Neutrophil (primary cell): ENCODE measurements at regions not wholly inside any gene's neighbourhood (a gene's known extent, or its start where the extent isn't known, plus 50 kb on each side); places are given as distances from the start of the nearest gene placed in this dataset.

Experiments
- H3K27ac ChIP-seq: fragments of 200-600 bp; sonication (generic); 2 replicates; pipeline ENCODE4 v1.5.1; 2016; ENCODE audit warnings: mild to moderate bottlenecking, moderate library complexity
- H3K27me3 ChIP-seq: fragments of 200-600 bp; sonication (generic); 2 replicates; pipeline ENCODE4 v1.6.0; 2016; ENCODE audit warnings: mild to moderate bottlenecking
- H3K36me3 ChIP-seq: fragments of 200-600 bp; sonication (generic); 2 replicates; pipeline ENCODE4 v1.5.1; 2017
- H3K4me1 ChIP-seq, 2 experiments: fragments of 200-600 bp in 1 of 2; sonication (generic) in 1 of 2; 1 replicate in 1 of 2; 2 replicates in 1 of 2; pipeline versions ENCODE4 v1.5.1 to v1.6.1; 2013 to 2016; ENCODE audit warnings: low read depth in 1 of 2, low read length in 1 of 2, mild to moderate bottlenecking in 1 of 2, moderate library complexity in 1 of 2; ENCODE audit not compliant: control insufficient read depth in 1 of 2, insufficient read depth in 1 of 2
- H3K4me3 ChIP-seq, 2 experiments: fragments of 200-600 bp in 1 of 2; sonication (generic) in 1 of 2; 1 replicate in 1 of 2; 2 replicates in 1 of 2; pipeline ENCODE4 v1.5.1; 2013 to 2016; ENCODE audit warnings: low read depth in 1 of 2, low read length in 1 of 2, mild to moderate bottlenecking in 1 of 2, moderate library complexity in 1 of 2
- H3K9me3 ChIP-seq: fragments of 200-600 bp; sonication (generic); 2 replicates; pipeline ENCODE4 v1.5.1; 2016
- CTCF ChIP-seq: fragments of 200-600 bp; sonication (generic); IDR thresholded peaks from 2 replicates; pipeline ENCODE4 v1.5.1; 2016; ENCODE audit warnings: antibody characterized with exemption

DNA sequence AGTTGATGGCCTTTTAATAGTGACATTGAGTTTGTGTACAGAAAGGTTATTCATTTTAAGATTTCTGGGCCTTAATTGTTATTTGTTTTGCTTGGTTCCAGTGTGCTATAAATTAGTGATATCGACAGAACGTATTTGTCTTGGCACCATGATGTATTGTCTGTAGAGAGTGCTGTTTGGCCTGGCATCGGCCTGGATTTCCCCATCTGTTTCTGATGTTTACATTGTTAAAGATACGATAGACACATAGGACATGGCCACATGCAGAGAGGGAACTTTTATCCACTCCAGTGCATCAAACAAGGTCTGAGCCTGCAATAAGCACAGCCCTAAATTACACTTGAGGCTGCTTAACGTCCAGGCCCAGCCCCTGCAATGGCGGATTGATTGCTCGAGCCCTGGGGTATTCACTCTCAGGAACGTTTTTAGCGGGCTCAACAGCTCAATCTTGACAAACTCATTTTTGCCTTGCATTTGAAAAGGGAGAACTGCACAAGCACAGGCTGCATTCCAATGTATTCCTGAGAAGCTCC, 144.7 kb downstream of the SLC4A3 start:
- H3K27ac ChIP-seq, result no peak overlapping the region
- no peaks in the 10 kb centered on the region for H3K4me1 ChIP-seq
- no peak overlapping the region for H3K4me3 ChIP-seq
- no peaks in the 10 kb centered on the region for H3K9me3 ChIP-seq
- H3K27me3 ChIP-seq, result no peaks in the 10 kb centered on the region
- H3K36me3 ChIP-seq, result no peaks in the 10 kb centered on the region
- TF ChIP-seq CTCF, result no peak

DNA sequence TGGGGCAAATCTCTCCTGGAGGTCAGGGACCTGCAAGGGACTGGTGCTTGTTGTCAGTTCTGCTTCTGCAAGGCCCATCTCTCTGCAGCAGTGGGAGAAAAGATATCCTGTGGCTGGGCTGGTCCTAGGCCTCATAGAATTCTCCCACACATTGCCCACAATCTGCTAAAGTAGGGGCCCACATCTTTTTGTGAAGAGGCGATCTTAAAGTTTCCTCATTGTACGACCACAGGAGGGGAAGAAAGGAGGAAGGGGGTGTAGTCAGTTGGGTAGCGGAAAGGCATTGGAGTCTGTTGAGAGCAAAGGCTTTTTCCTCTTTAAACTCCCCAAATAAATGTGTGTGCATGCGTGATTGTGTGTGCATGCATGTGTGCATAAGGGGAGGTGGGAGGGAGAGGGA, 145.3 kb downstream of the SLC4A3 start:
- Histone ChIP-seq H3K4me3 (no peak overlapping the region), H3K4me1 (no peaks in the 10 kb centered on the region), H3K36me3 (no peaks in the 10 kb centered on the region), H3K27me3 (no peaks in the 10 kb centered on the region), H3K9me3 (no peaks in the 10 kb centered on the region), H3K27ac (no peak overlapping the region)
- no peak for TF ChIP-seq CTCF

GRCh38 chr2:219775506-219775905, 148.1 kb downstream of the SLC4A3 start:
- H3K36me3 ChIP-seq, result no peaks in the 10 kb centered on the region
- no peaks in the 10 kb centered on the region for H3K4me1 ChIP-seq
- H3K9me3 ChIP-seq, result no peaks in the 10 kb centered on the region
- H3K27me3 ChIP-seq, result no peaks in the 10 kb centered on the region
- H3K4me3 ChIP-seq, result no peak overlapping the region
- H3K27ac ChIP-seq, result no peak overlapping the region
- no peak for TF ChIP-seq CTCF

- no peaks in the 10 kb centered on the region for H3K4me1 ChIP-seq
- no peaks in the 10 kb centered on the region for H3K9me3 ChIP-seq
- H3K36me3 ChIP-seq, result no peaks in the 10 kb centered on the region
- no peak for TF ChIP-seq CTCF
- no peaks in the 10 kb centered on the region for H3K27me3 ChIP-seq
- no peak overlapping the region for H3K27ac ChIP-seq
- H3K4me3 ChIP-seq, result no peak overlapping the region
Measured at GRCh38 chr2:219777388-219777787, 150.0 kb downstream of the SLC4A3 start.

- no peaks in the 10 kb centered on the region for H3K9me3 ChIP-seq
- TF ChIP-seq CTCF, result no peak
Measured at GRCh38 chr2:219778189-219778588, 150.8 kb downstream of the SLC4A3 start.

More at GRCh38 chr2:219778189-219778588, 150.8 kb downstream of the SLC4A3 start:
- Histone ChIP-seq H3K4me3 (no peak overlapping the region), H3K4me1 (no peaks in the 10 kb centered on the region), H3K27ac (no peak overlapping the region), H3K27me3 (no peaks in the 10 kb centered on the region), H3K36me3 (no peaks in the 10 kb centered on the region)
